ENCODE measurements at regions not wholly inside any gene's neighbourhood (a gene's known extent, or its start where the extent isn't known, plus 50 kb on each side); places are given as distances from the start of the nearest gene placed in this dataset. TPM values are rescaled to one million over a fixed set of nuclear protein-coding genes. Genes with fewer than 3 reads are reported as not detected.

Small RNA genes lying in the stretch of these regions (small RNA-seq; reads per million reads assigned to genes)
- gene AL163153.1 (not detected), gene AL358913.1 (not detected), gene AL442163.3 (not detected)
